NT2/D1 (cell line): ENCODE measurements at regions not wholly inside any gene's neighbourhood (a gene's known extent, or its start where the extent isn't known, plus 50 kb on each side); places are given as distances from the start of the nearest gene placed in this dataset.

ENCODE experiments used
- SUZ12 ChIP-seq: IDR thresholded peaks from 2 replicates; pipeline ENCODE4 v1.6.1; 2011; ENCODE audit not compliant: insufficient read length, insufficient read depth; ENCODE audit errors: extremely low read depth
- YY1 ChIP-seq: IDR thresholded peaks from 2 replicates; pipeline ENCODE4 v1.6.1; 2011; ENCODE audit not compliant: insufficient read length, insufficient read depth

DNA sequence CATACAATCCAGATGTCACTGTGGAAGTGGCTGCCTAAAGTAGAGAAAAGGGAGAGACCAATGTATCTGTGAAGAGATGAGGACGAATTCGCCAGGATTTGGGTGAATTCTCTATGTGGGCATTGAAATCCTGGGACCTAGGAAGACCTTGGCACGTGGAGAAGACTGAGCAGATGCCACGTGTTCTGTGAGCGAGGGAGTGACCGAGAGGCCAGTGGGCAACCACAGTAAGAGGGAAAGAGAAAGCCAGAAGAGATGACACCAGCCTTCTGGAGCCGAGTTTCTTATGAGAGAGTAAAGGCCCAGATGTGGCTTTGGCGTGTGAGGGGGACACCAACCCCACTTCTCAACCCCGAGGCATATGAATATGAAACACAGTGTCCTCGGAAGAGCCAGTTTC, 228.1 kb downstream of the BUD13 start:
- TF ChIP-seq YY1 (no peak), SUZ12 (no peak)
